Hypothalamus (tissue), 51 donors: ENCODE measurements at regions not wholly inside any gene's neighbourhood (a gene's known extent, or its start where the extent isn't known, plus 50 kb on each side); places are given as distances from the start of the nearest gene placed in this dataset.
A peak's percentile ranks its signal among the peaks of the same experiment; 100 is the strongest.
"Not testable (repeated sequence)": the region's sequence is repeated elsewhere in the genome, so short reads cannot be mapped to it uniquely, and the experiment has no call there.

ENCODE experiments used
- DNase-seq, 51 donors: peaks; one replicate each; lab custom pipeline; 2025; lab: John Stamatoyannopoulos, UW

DNA sequence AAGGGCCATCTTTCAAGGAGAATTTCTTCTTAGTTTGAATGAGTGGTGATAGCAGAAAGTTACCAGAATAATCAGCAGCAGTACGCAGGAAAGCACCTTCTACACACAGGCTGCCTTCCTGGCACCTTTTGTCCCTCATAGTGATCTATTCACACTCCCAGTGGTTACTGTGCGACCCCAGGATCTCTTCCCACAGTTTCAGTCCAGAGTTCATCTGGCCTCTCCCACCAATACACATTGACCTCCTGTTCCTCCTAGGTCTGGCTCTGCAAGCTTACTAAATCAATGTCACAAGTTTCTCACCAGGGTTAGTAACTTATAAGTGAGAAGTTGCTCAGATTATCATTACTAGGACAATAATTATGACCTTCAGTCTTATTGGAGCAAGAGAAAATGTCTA, 99.1 kb upstream of the PIK3R1 start:
- no peak for DNase-seq

DNA sequence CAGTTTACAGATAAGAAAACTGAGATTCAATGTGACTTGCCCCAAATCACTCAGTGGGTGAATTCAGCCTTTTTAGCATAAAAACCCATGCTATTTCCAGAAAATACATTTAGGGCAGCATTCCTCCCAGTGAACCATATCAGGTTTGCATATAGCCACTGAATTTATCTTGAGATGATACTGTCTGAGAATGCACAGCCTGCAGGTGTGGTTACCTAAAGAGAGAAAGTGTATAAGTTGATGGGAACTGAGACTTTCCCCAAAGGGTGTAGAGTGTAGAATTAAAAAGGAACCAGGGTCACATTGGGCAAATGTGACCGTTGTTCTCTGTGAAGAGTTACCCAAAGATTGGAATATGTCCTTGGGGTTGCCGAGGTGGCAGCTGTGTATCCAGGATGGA, 100.0 kb upstream of the PIK3R1 start:
- DNase-seq: no peak

DNA sequence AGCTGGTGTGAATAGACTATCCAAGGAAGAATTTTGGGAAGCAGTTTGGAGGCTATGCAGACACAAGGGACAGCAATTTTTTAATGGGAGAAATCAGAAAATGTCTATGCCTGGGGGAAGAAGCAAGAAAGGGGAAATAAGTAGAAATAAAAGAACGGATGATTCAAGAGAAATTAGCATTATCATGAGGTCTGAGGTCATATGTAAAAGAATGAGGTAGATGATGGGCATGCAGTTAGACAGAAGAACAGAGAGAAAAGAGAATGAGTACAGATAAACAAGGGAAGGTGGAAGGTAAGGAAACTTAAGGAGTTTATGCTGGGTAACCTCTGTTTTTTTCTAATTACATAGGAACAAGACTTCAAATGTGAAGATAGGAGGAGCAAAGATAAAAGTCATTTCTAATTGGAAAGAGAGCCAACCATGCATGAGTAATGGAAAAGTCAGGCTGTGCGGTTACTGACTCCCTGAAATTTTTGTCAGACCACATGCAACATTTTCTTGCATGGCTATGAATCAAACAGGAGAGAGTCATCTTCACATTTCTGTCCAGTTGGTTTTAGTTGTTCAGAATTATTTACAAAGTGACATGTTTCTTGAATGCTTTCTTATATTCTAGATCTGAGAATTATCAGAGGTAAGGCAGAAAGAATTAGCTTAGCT, 101.0 kb upstream of the PIK3R1 start:
- no peak for DNase-seq

DNA sequence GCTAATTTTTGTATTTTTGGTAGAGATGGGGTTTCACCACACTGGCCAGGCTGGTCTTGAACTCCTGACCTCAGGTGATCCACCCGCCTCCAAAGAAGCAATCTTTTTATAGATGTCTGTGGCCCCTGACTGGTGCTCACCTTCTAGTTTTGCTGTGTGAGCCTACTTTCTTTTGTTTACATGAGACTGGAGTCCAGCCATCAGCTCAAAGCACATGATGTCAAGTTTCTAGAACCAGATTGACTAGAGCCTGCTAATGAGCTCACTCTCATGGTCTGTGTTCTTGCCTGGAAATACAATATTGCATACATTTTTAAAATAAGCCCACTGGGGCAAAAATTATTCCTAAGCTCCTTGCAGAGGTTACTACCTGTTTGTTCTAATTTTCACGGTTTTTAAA, 102.9 kb upstream of the PIK3R1 start:
- no peak for DNase-seq

DNA sequence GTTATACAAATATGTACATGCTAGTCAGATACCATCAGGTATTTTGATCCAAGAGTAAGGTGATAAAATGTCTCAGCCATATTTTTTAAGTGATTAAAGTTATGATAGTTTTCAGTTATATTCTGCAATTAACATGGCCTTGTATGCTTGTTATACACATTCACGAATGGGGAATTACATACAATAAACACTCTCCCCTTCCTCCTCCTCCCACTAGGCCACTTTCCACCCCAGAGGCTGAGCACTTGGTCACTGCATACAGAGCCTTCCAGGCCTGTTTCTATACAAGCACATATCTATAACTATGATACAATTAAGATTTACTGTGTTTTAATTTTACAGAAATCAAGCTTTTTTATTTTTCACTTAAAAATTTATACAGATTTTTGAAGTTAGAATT, 104.7 kb upstream of the PIK3R1 start:
- DNase-seq: no peak

DNA sequence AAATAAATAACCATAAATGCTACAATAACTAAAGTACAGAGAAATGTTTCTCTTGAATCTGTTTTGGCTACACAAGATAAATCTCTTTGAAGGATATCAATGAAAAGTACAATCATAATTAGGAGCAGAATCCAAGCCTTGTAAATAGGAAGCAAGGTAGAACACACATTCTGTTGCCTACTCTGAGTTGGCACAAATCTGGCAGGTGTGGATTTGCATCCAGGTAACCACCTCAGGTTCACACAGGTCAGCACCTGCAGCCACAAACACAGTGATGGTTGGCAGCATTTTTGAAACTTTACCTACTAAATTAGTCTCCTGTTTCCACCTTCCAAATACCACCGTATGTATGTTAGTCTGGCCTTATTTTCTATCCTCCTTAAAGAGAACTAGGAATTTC, 105.3 kb upstream of the PIK3R1 start:
- no peak for DNase-seq

DNA sequence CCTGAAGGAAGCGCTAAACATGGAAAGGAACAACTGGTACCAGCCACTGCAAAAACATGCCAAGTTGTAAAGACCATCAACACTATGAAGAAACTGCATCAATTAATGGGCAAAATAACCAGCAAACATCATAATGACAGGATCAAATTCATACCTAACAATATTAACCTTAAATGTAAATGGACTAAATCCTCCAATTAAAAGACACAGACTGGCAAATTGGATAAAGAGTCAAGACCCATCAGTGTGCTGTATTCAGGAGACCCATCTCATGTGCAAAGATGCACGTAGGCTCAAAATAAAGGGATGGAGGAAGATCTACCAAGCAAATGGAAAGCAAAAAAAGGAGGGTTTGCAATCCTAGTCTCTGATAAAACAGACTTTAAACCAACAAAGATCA, 111.3 kb upstream of the PIK3R1 start:
- DNase-seq: not testable (repeated sequence)

DNA sequence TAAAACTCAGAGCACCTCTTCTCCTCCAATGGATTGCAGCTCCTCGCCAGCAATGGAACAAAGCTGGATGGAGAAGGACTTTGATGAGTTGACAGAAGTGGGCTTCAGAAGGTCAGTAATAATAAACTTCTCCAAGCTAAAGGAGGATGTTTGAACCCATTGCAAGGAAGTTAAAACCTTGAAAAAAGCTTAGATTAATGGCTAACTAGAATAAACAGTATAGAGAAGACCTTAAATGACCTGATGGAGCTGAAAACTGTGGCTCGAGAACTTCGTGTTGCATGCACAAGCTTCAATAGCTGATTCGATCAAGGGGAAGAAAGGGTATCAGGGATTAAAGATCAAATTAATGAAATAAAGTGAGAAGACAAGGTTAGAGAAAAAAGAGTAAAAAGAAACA, 112.3 kb upstream of the PIK3R1 start:
- not testable (repeated sequence) for DNase-seq

DNA sequence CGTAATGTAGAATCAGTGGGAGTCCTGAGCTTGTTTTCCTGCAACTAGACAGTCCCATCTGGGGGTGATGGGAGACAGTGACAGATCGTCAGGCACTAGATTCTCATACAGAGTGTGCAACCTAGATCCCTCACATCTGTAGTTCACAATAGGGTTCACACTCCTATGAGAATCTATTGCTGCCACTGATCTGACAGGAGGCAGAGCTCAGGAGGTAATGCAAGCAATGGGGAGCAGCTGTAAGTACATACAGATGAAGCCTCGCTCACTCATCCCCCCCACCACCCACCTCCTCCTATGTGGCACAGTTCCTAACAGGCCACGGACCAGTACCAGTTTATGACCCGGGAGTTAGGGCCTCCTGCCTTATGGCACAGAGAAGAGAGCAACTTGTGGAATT, 116.2 kb upstream of the PIK3R1 start:
- DNase-seq: no peak

DNA sequence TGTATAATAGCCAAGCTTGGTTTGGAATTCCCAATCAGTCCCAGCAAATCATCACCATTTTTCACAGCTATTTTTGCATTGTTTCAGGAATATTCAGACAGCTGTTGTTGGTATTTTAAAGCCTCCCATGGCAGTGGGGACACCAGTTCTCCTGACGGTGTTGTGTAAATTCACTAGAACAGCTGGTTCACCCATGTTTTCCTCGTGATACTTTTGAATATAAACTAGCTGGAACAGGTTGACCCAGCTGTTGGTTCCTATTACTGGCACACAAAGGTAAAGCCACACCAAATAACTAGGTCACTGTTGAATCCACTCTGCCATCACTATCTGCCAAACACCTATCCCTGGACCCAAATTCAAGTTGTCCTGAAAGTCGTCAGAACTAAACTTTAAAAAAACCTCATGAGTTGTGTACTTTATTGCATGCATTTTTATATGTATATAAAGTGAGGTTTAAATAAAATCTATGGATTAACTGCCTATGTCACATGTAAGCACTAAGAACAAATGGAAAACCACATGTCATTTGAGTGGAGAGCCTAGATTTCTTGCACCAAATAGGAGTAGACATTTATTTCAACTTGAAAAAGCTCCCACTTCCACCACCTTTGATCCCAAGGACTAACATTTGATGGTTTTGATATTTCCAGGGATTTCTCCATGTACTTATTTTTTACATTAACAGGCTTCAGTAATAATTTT, 121.9 kb upstream of the PIK3R1 start:
- no peak for DNase-seq

DNA sequence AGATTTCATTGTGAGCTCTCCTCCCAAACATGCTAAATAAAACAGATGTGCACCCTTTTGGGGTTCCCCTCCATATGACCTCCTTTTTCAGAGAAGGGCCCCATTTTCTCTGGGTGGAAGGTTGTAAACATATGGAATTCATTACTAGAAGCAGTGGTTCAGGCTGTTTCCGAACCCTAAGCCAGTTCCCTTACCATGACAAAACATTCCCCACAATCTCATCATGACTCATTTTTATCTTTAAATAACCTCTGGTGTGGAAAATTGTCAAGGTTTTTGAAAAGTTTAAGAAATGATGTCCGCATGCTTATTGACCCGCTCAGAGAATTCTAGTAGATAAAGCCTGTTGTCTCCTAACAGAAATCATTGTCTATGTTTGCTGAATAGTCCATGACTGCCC, 127.3 kb upstream of the PIK3R1 start:
- DNase-seq: no peak

DNA sequence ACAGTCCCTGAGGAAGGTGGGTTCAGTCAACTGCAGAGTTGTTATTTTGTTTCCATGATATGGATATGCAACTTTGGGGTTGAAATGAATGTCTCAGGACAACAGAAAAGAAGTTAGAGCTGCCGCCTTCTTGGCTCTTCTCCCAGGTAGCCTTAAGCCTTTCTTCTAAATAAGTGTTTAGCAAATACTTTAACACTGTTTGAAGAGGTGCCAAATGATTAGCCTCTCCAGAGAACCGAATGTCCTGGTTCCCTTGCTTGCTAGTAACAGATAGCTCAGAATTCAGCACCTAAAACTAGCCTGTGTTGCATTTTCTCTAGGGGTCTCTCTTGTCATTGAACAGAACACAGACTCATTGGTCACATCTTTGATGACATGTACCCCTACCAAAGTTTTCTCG, 127.7 kb upstream of the PIK3R1 start:
- DNase-seq: peak in 1 of 51 donors; percentile 6

DNA sequence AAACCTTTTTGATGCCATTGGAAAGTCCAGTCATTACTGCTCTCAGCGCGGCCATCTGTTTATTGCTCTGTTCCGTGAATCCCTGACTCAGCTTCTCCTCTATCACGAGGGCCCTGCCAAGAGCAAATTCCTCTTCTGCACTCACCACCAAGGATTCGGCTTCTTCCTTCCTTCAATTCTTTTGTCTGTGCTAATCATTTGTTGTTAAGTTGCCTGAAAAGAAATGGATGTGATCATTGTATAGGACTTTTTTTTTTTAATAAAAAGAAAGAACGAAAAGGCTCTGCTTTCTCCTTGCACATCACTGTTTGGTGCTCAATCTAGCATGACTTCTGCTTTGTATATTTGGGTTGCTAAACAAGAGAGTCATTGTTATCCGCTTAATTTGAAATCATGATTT, 128.7 kb upstream of the PIK3R1 start:
- peak in 30 of 51 donors; percentile 1 to 64 (median 8) for DNase-seq

DNA sequence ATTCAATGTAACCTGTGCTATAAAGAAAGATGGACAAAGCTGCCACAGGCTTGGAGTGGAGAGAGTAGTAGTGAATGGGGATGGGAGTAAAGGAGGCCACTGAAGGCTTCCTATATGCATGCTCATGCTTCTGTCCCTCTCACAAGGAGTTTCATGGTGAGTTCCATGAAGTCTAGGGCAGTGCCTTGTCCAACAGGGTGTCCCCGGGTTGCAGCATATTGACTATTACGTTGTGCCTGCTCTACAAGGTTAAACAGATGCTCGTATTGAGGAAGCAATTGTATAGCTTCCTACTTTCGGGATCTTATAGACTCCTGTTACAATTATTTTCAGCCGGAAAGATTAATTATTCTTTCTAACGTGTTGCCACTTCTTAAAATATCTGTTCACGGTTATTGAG, 129.1 kb upstream of the PIK3R1 start:
- DNase-seq: peak in 2 of 51 donors; percentile 3 to 4

DNA sequence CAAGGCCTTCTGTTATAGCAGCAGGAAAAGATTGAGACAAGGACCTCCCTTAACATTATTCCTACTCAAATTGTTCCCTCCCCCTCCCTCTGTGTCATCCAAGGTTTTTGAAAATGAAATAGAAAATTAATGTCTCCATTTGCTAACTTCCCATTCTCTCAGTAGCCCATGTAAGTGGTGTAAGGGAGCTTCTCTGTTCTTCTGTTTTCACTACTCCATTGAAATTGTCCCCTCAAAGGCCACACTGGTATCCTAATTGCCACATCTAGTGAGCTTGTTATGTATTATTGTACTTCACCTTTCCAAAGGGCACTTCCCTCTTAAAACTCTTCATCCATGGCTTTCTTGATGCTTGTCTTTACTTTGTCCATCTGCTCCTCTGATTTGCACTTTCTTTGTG, 131.2 kb upstream of the PIK3R1 start:
- DNase-seq: no peak

DNA sequence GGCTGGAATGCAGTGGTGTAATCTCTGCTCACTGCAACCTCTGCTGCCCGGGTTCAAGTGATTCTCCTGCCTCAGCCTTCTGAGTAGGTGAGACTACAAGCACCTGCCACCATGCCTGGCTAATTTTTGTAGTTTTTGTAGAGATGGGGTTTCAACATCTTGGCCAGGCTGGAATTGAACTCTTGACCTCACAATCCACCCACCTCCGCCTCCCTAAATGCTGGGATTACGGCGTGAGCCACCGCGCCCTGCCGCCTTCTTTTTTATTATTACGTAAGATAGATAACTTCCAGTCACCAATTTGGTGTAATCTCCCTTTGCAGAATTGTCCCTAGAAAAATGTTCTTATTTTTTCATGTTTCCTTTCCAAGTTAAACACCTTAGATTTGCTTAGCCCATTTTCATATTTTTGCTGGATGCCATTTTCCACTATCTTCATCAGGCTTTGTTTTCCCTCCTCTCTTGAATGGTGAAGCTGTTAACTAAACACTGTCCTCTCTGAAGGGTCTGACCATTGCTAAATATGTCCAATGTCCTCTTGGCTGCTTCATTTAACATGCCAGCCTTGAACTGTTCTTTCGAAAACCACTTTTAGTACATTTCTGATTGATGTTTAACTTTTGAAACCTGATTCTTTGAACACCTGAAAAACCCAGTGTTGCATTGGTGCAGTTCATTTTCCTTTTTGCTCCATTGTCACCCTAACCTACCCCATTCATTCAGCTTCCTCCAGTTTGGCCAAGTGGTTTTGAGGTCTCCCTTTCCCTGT, 135.1 kb upstream of the PIK3R1 start:
- no peak for DNase-seq

DNA sequence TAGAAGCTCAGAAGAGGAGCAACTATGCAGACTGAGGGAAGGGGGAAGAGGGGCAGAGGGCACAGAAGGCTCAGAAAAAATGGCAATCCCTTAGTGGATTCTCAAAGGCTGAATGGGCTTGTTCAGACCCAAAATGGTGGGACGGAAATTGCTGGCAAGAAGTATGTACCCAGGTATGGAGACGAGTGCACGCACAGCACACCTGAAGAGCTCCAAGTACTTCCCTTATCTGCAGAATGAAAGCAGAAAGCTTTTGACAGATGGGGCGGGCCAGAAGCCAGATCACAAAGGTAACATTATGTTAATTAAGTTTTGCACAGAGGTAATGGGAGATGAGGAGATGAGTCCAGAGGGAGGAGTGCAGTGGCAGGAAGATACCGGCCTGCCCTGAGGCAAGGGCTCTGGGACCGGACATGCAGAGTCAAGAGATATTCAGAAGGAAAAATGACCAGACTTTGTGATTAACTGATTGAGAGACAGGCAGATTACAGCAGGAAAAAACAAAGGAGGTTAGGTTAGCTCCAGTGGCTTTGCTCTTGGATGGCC, 138.1 kb upstream of the PIK3R1 start:
- no peak for DNase-seq

DNA sequence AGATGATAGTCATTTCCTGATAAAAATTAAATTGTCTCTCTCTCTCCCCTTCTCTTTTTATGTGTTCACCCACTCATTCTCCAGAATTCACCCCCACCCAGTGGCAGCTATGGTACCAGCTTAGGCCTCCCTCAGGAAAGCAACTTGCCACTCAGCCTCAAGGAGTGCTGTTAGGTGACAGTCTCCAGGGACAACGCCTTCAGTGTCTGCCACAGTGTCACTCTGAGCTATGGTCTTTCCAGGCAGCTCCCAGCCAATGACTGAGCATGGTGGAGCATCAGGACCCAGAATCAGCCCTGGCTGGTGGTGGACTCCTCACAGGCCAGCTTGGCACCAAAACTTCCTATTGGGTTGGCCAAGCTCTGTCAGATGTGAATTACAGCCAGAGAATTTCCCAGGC, 140.9 kb upstream of the PIK3R1 start:
- DNase-seq: no peak

DNA sequence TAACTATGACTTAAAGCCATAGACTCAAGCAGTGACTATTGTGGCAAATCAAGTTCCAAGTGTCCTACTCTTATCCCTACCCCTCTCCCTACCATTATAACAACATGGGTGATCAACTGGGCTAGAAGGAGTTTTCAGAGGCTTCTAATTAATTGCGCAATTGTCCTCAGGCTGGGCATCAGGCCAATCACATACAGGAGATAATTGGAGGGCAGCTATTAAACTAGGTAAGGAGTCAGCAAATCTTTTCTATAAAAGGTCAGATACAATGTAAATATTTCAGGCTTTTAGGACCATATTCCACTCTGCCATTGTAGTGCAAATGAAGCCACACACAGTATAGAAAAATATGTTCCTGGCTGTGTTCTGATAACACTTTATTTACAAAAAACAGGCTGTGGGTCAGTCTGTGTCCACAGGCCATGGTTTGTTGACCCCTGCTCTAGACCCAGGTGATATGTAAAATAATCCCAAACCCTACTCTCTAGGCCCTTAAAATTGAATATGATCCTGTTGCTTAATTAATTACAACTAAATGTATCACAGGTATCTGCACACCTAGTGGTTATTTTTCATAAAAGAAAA, 141.4 kb upstream of the PIK3R1 start:
- no peak for DNase-seq

DNA sequence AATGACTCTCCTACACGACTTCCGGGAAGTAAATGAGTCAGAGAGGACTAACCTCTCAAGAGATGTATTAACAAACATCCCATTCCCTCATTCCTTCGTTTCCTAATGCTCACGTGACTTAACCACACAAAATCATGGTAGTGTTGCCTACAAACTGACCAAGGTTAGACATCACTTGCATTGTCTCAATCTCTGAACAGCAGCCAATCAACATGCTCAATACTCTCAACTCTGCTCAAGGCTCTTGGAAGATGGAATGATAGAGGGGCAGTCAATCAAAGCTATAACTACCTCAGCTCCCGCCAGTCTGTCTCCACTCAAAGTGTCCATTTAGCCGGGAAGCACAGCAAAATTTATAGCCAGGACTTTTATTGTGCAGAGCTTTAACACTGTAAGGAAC, 143.8 kb upstream of the PIK3R1 start:
- no peak for DNase-seq

DNA sequence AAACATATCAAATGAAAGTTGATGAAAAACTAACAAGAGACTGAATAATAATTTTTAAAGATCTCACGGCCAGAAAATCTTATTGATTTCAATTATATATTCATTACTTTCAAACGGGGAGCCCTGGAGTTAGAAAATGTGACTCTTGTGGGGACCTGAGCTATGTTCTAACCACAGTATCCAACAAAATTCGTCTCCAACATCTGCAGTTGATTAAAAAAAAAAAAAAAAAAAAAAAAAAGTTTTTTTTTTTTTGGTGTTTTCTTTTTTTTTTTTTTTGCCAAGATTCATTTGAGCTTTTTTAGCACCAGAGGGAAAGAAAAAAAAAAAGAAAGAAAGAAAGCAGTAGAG, 144.3 kb upstream of the PIK3R1 start:
- no peak for DNase-seq
